C4-2B (cell line): ENCODE measurements at regions not wholly inside any gene's neighbourhood (a gene's known extent, or its start where the extent isn't known, plus 50 kb on each side); places are given as distances from the start of the nearest gene placed in this dataset.

Experiments
- ZFX ChIP-seq: fragments of 450-650 bp; IDR thresholded peaks from 2 replicates; pipeline ENCODE4 v1.6.1; 2017
- TF ChIP-seq, protein P1 (sequence below): fragments of 450-650 bp; conservative IDR thresholded peaks from 2 replicates; pipeline ENCODE4 v1.5.1; 2017; ENCODE audit warnings: mild to moderate bottlenecking

DNA sequence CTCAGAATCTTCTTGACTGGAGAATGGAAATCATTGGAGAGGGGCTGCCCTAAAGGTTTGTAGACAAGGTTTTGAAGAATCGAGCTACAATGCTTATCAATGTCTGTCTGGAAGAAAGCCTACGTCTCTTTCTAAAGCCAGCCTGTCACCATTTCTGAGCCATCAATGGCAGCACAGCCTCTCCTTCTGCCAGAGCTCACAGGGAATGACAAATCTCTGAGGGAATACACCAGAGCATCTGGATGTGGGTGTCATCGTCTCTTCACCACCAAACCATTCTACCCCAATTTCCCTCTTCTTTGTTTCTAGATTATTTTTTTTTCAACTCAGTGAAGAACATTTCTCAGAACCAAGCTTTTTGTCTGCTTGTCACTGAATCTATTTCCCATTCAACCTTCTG is 349.7 kb downstream of the EMP1 start:
- TF ChIP-seq, protein P1, sequence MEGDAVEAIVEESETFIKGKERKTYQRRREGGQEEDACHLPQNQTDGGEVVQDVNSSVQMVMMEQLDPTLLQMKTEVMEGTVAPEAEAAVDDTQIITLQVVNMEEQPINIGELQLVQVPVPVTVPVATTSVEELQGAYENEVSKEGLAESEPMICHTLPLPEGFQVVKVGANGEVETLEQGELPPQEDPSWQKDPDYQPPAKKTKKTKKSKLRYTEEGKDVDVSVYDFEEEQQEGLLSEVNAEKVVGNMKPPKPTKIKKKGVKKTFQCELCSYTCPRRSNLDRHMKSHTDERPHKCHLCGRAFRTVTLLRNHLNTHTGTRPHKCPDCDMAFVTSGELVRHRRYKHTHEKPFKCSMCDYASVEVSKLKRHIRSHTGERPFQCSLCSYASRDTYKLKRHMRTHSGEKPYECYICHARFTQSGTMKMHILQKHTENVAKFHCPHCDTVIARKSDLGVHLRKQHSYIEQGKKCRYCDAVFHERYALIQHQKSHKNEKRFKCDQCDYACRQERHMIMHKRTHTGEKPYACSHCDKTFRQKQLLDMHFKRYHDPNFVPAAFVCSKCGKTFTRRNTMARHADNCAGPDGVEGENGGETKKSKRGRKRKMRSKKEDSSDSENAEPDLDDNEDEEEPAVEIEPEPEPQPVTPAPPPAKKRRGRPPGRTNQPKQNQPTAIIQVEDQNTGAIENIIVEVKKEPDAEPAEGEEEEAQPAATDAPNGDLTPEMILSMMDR: no peak
- no peak for TF ChIP-seq ZFX
